GM10248 (cell line): ENCODE measurements at regions not wholly inside any gene's neighbourhood (a gene's known extent, or its start where the extent isn't known, plus 50 kb on each side); places are given as distances from the start of the nearest gene placed in this dataset.

ENCODE experiments used
- CTCF ChIA-PET: fragments of 300-600 bp; sonication (Branson Sonifier 250); formaldehyde crosslinking; extraction: SDS; loops from one replicate; lab custom pipeline; 2021; ENCODE audit warnings: antibody characterized with exemption; lab: Yijun Ruan, JAX
- POLR2A ChIA-PET: fragments of 350-650 bp; sonication (Branson Sonifier 250); formaldehyde crosslinking; extraction: SDS; loops from one replicate; lab custom pipeline; 2020; ENCODE audit warnings: antibody characterized with exemption; lab: Yijun Ruan, JAX
- DNase-seq: peaks from one replicate; pipeline ENCODE4 v3.0.0; 2012; ENCODE audit errors: extremely low spot score
- CTCF ChIP-seq: IDR thresholded peaks from 2 replicates; pipeline ENCODE4 v1.5.1; 2012; ENCODE audit warnings: mild to moderate bottlenecking, low read depth; ENCODE audit errors: extremely low read depth, missing control alignments, control extremely low read depth

- CTCF ChIA-PET: interaction anchor here (1.0 kb wide), 1 partner anchor 10 kb away, joined by 3 read pairs; no protein-coding TSS in a partner anchor
Observed at GRCh38 chr9:107163370-107163769, 119.7 kb upstream of the RAD23B start.

GRCh38 chr9:107169796-107170195 is 113.3 kb upstream of the RAD23B start:
- ChIA-PET POLR2A (no interaction called here), CTCF (interaction anchor here (0.8 to 3.9 kb wide), 9 partner anchors 10 to 1328 kb away, joined by 3 to 30 read pairs (median 5); no protein-coding TSS in a partner anchor)
- DNase-seq: no peak
- no peak for TF ChIP-seq CTCF

More at GRCh38 chr9:107163370-107163769, 119.7 kb upstream of the RAD23B start:
- POLR2A ChIA-PET: no interaction called here
- no peak for TF ChIP-seq CTCF
- DNase-seq: no peak

GRCh38 chr9:107170801-107171200 is 112.3 kb upstream of the RAD23B start:
- ChIA-PET CTCF (interaction anchor here (1.1 to 3.9 kb wide), 4 partner anchors 13 to 1329 kb away, joined by 3 to 30 read pairs (median 6); no protein-coding TSS in a partner anchor), POLR2A (no interaction called here)
- TF ChIP-seq CTCF: no peak
- DNase-seq: no peak

- peak; percentile 82 for TF ChIP-seq CTCF
- ChIA-PET CTCF (interaction anchor here (0.7 to 3.9 kb wide), 16 partner anchors 8 to 1330 kb away, joined by 3 to 30 read pairs (median 4); no protein-coding TSS in a partner anchor), POLR2A (no interaction called here)
- peak; percentile 57 for DNase-seq
Observed at GRCh38 chr9:107172160-107172978, 110.7 kb upstream of the RAD23B start.

- CTCF ChIA-PET: interaction anchor here (0.7 to 1.6 kb wide), 10 partner anchors 8 to 88 kb away, joined by 3 to 5 read pairs (median 4); no protein-coding TSS in a partner anchor
- TF ChIP-seq CTCF: no peak
- no peak for DNase-seq
- POLR2A ChIA-PET: no interaction called here
Observed at GRCh38 chr9:107172979-107173347, 110.1 kb upstream of the RAD23B start.

DNA sequence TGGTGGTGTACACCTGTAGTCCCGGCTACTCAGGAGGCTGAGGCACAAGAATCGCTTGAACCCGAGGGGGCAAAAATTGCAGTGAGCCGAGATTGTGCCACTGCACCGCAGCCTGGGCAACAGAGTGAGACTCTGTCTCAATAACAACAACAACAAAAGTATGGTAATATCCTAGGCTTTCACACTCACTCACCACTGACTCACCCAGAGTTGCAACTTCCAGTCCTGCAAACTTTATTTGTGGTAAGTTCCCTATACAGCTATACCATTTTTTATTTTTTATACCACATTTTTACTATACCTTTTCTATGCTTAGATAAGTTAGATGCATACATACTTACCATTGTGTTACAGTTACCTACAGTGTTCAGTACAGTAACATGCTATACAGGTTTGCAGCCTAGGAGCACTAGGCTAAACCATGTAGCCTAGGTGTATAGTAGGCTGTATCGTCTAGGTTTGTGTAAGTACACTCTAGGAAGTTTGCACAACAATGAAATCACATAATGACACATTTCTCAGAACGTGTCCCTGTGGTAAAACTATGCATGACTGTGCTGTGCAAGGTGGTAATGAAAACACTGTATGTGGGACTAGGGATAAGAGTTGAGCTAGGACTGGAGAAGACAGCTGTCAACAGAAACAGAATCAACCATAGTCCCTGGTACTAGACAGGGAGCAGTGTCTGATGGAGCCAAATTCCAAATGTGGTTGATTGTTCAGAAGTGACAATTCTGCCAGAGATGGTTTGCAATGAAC is 109.5 kb upstream of the RAD23B start:
- DNase-seq: no peak
- POLR2A ChIA-PET: no interaction called here
- TF ChIP-seq CTCF: no peak
- CTCF ChIA-PET: interaction anchor here (0.7 to 1.6 kb wide), 10 partner anchors 8 to 1271 kb away, joined by 3 to 5 read pairs (median 4); no protein-coding TSS in a partner anchor
